Sigmoid colon (tissue), 6 donors: ENCODE measurements at regions not wholly inside any gene's neighbourhood (a gene's known extent, or its start where the extent isn't known, plus 50 kb on each side); places are given as distances from the start of the nearest gene placed in this dataset.

ENCODE experiments used
- DNase-seq: peaks from one replicate; pipeline ENCODE4 v3.0.0-alpha.2; 2019
- H3K27ac ChIP-seq, 4 donors: fragments of 200-600 bp; sonication (generic); one replicate each; pipeline ENCODE4 v1.5.1; 2016 to 2019; ENCODE audit warnings: mild to moderate bottlenecking in 1 of 4
- H3K27me3 ChIP-seq, 3 donors: fragments of 200-600 bp; sonication (generic); one replicate each; pipeline ENCODE4 v1.5.1; 2019; ENCODE audit warnings: mild to moderate bottlenecking in 1 of 3
- H3K36me3 ChIP-seq, 4 donors: fragments of 200-600 bp; sonication (generic); one replicate each; pipeline ENCODE4 v1.5.1; 2016 to 2019
- H3K4me1 ChIP-seq, 4 donors: fragments of 200-600 bp; sonication (generic); one replicate each; pipeline ENCODE4 v1.5.1; 2017 to 2019
- H3K4me3 ChIP-seq, 4 donors: fragments of 200-600 bp; sonication (generic); one replicate each; pipeline ENCODE4 v1.5.1; 2017 to 2019; ENCODE audit warnings: mild to moderate bottlenecking in 2 of 4, moderate library complexity in 1 of 4
- H3K9me3 ChIP-seq, 4 donors: fragments of 200-600 bp in 3 of 4; sonication (generic) in 3 of 4; one replicate each; pipeline versions ENCODE4 v1.5.1 to v1.6.1; 2013 to 2019
- CTCF ChIP-seq, 4 experiments: fragments of 450-650 bp in 3 of 4; fragments of 200-600 bp in 1 of 4; IDR thresholded peaks; one replicate each; pipeline ENCODE4 v1.5.1; 2016 to 2019; ENCODE audit warnings: antibody characterized with exemption in 4 of 4, mild to moderate bottlenecking in 3 of 4, moderate library complexity in 2 of 4
- EP300 ChIP-seq, 4 donors: sonication (generic); formaldehyde crosslinking; IDR thresholded peaks; one replicate each; pipeline ENCODE4 v1.6.1; 2017; ENCODE audit warnings: antibody characterized with exemption in 4 of 4
- POLR2A ChIP-seq, 2 donors: fragments of 450-650 bp; IDR thresholded peaks; one replicate each; pipeline ENCODE4 v1.6.1; 2016; ENCODE audit warnings: antibody characterized with exemption in 2 of 2, mild to moderate bottlenecking in 2 of 2, moderate library complexity in 2 of 2
- POLR2AphosphoS5 ChIP-seq, 4 donors: sonication (generic); formaldehyde crosslinking; IDR thresholded peaks; one replicate each; pipeline ENCODE4 v1.6.1; 2017; ENCODE audit warnings: antibody characterized with exemption in 4 of 4
- WGBS, 2 donors: extraction: QIAGEN DNeasy Blood & Tissue Kit; methylation state at CpG; one replicate each; pipeline ENCODE4 v1.1.7; 2013; 5-methylcytosine and 5-hydroxymethylcytosine counted together
- intact Hi-C: fragments of 100-400 bp; cut with DNase I; formaldehyde crosslinking; loops from one replicate; pipeline ENCODE4 v1.15.1; 2023
- donor health status: healthy with polysubstance abuse.
- donor health status: healthy.

- TF ChIP-seq POLR2AphosphoS5 (IDR thresholded peaks at IDR 0.05) (no peak), EP300 (IDR thresholded peaks at IDR 0.05) (no peak), POLR2A (IDR thresholded peaks at IDR 0.05) (no peak), CTCF (IDR thresholded peaks at IDR 0.05) (no peak)
- Histone ChIP-seq H3K4me1 (no peaks in the 10 kb centered on the region), H3K4me3 (no peak overlapping the region), H3K9me3 (no peaks in the 10 kb centered on the region), H3K27me3 (no peaks in the 10 kb centered on the region), H3K27ac (no peak overlapping the region), H3K36me3 (no peaks in the 10 kb centered on the region)
- 70 to 86% methylated on average over 4 of the region's 4 CpGs for WGBS, 2 donors
- no peak for DNase-seq
- intact Hi-C loops, result no loop called here
Observed at GRCh38 chrX:43002526-43003203, 224.7 kb upstream of the PPP1R2C start.

GRCh38 chrX:43003204-43003565 is 225.2 kb upstream of the PPP1R2C start:
- no peaks in the 10 kb centered on the region for H3K36me3 ChIP-seq
- no peaks in the 10 kb centered on the region for H3K27me3 ChIP-seq
- no peak for DNase-seq
- intact Hi-C loops, result no loop called here
- H3K27ac ChIP-seq, result no peak overlapping the region
- no peaks in the 10 kb centered on the region for H3K4me1 ChIP-seq
- no peak overlapping the region for H3K4me3 ChIP-seq
- 81 to 94% methylated on average over 3 of the region's 3 CpGs for WGBS, 2 donors
- TF ChIP-seq EP300 (IDR thresholded peaks at IDR 0.05) (no peak), POLR2A (IDR thresholded peaks at IDR 0.05) (no peak), CTCF (IDR thresholded peaks at IDR 0.05) (no peak), POLR2AphosphoS5 (IDR thresholded peaks at IDR 0.05) (no peak)
- no peaks in the 10 kb centered on the region for H3K9me3 ChIP-seq

- TF ChIP-seq CTCF (IDR thresholded peaks at IDR 0.05) (no peak), POLR2AphosphoS5 (IDR thresholded peaks at IDR 0.05) (no peak), EP300 (IDR thresholded peaks at IDR 0.05) (no peak), POLR2A (IDR thresholded peaks at IDR 0.05) (no peak)
- H3K27me3 ChIP-seq, result no peaks in the 10 kb centered on the region
- intact Hi-C loops, result no loop called here
- 63 to 81% methylated on average over 2 of the region's 2 CpGs for WGBS, 2 donors
- no peak for DNase-seq
- no peaks in the 10 kb centered on the region for H3K9me3 ChIP-seq
- no peak overlapping the region for H3K4me3 ChIP-seq
- no peaks in the 10 kb centered on the region for H3K4me1 ChIP-seq
- H3K36me3 ChIP-seq, result no peaks in the 10 kb centered on the region
- no peak overlapping the region for H3K27ac ChIP-seq
Observed at GRCh38 chrX:43003939-43004338, 226.0 kb upstream of the PPP1R2C start.

- H3K9me3 ChIP-seq, result no peaks in the 10 kb centered on the region
- TF ChIP-seq CTCF (IDR thresholded peaks at IDR 0.05) (no peak), POLR2AphosphoS5 (IDR thresholded peaks at IDR 0.05) (no peak), POLR2A (IDR thresholded peaks at IDR 0.05) (no peak), EP300 (IDR thresholded peaks at IDR 0.05) (no peak)
- no peaks in the 10 kb centered on the region for H3K27me3 ChIP-seq
- 74 to 75% methylated on average over 3 of the region's 3 CpGs for WGBS, 2 donors
- no peak overlapping the region for H3K4me3 ChIP-seq
- intact Hi-C loops, result no loop called here
- no peak for DNase-seq
- H3K36me3 ChIP-seq, result no peaks in the 10 kb centered on the region
- no peaks in the 10 kb centered on the region for H3K4me1 ChIP-seq
- H3K27ac ChIP-seq, result no peak overlapping the region
Observed at GRCh38 chrX:43005561-43005960, 227.6 kb upstream of the PPP1R2C start.

- DNase-seq, result no peak
- Histone ChIP-seq H3K4me1 (no peaks in the 10 kb centered on the region), H3K4me3 (no peak overlapping the region), H3K27ac (no peak overlapping the region), H3K27me3 (no peaks in the 10 kb centered on the region), H3K36me3 (no peaks in the 10 kb centered on the region), H3K9me3 (no peaks in the 10 kb centered on the region)
- intact Hi-C loops, result no loop called here
- WGBS, 2 donors, result 93 to 94% methylated on average over 1 of the region's 1 CpG
- TF ChIP-seq CTCF (IDR thresholded peaks at IDR 0.05), result no peak
- no peak for TF ChIP-seq EP300 (IDR thresholded peaks at IDR 0.05)
- no peak for TF ChIP-seq POLR2AphosphoS5 (IDR thresholded peaks at IDR 0.05)
- TF ChIP-seq POLR2A (IDR thresholded peaks at IDR 0.05), result no peak
Observed at GRCh38 chrX:43008356-43008755, 230.4 kb upstream of the PPP1R2C start.
